KMS-11 (cell line): ENCODE measurements at regions not wholly inside any gene's neighbourhood (a gene's known extent, or its start where the extent isn't known, plus 50 kb on each side); places are given as distances from the start of the nearest gene placed in this dataset.

Experiments used
- H2AFZ ChIP-seq: fragments of 200-600 bp; sonication (generic); 2 replicates; pipeline ENCODE4 v1.6.1; 2016; ENCODE audit warnings: antibody characterized with exemption, mixed run types, low read depth
- H3K27ac ChIP-seq: fragments of 200-600 bp; sonication (generic); 2 replicates; pipeline ENCODE4 v1.6.1; 2016; ENCODE audit warnings: mild to moderate bottlenecking, mixed run types
- H3K27me3 ChIP-seq: fragments of 200-600 bp; sonication (generic); 2 replicates; pipeline ENCODE4 v1.6.1; 2017; ENCODE audit warnings: mild to moderate bottlenecking, low read depth, mixed run types, moderate library complexity; ENCODE audit not compliant: insufficient read depth
- H3K36me3 ChIP-seq: fragments of 200-600 bp; sonication (generic); 2 replicates; pipeline ENCODE4 v1.6.1; 2017; ENCODE audit warnings: mild to moderate bottlenecking, mixed run types; ENCODE audit not compliant: insufficient read depth
- H3K4me1 ChIP-seq: fragments of 200-600 bp; sonication (generic); 2 replicates; pipeline ENCODE4 v1.6.1; 2016; ENCODE audit warnings: mild to moderate bottlenecking, low read depth, mixed run types; ENCODE audit not compliant: poor library complexity, severe bottlenecking
- H3K4me2 ChIP-seq: fragments of 200-600 bp; sonication (generic); 2 replicates; pipeline ENCODE4 v1.7.0; 2016; ENCODE audit warnings: mild to moderate bottlenecking, mixed run types
- H3K4me3 ChIP-seq: fragments of 200-600 bp; sonication (generic); IDR thresholded peaks from 2 replicates; pipeline ENCODE4 v1.6.1; 2017; ENCODE audit warnings: low read depth, low read length, mixed read lengths; ENCODE audit not compliant: insufficient read depth
- H3K79me2 ChIP-seq: fragments of 200-600 bp; sonication (generic); 2 replicates; pipeline ENCODE4 v1.6.1; 2016; ENCODE audit warnings: low read depth, mixed run types; ENCODE audit not compliant: insufficient read depth
- H3K9ac ChIP-seq: fragments of 200-600 bp; sonication (generic); 2 replicates; pipeline ENCODE4 v1.6.1; 2016; ENCODE audit warnings: mild to moderate bottlenecking, mixed run types
- H4K20me1 ChIP-seq: fragments of 200-600 bp; sonication (generic); 2 replicates; pipeline ENCODE4 v1.6.1; 2016; ENCODE audit warnings: mild to moderate bottlenecking, mixed run types; ENCODE audit not compliant: insufficient read depth
- TF ChIP-seq, protein P1 (sequence below): fragments of 200-600 bp; sonication (generic); conservative IDR thresholded peaks from 2 replicates; pipeline ENCODE4 v1.6.1; 2017; ENCODE audit warnings: low read depth, mild to moderate bottlenecking, antibody characterized with exemption, low read length, moderate library complexity, mixed read lengths

GRCh38 chr15:69887553-69887952, 210.2 kb downstream of the TLE3 start:
- Histone ChIP-seq H3K9ac (no peak overlapping the region), H3K36me3 (no peaks in the 10 kb centered on the region), H3K27ac (no peak overlapping the region), H3K27me3 (no peaks in the 10 kb centered on the region), H4K20me1 (no peaks in the 10 kb centered on the region), H3K4me1 (no peaks in the 10 kb centered on the region), H3K4me3 (no peak overlapping the region), H3K79me2 (no peaks in the 10 kb centered on the region), H2AFZ (no peak overlapping the region), H3K4me2 (no peak overlapping the region)
- TF ChIP-seq, protein P1, sequence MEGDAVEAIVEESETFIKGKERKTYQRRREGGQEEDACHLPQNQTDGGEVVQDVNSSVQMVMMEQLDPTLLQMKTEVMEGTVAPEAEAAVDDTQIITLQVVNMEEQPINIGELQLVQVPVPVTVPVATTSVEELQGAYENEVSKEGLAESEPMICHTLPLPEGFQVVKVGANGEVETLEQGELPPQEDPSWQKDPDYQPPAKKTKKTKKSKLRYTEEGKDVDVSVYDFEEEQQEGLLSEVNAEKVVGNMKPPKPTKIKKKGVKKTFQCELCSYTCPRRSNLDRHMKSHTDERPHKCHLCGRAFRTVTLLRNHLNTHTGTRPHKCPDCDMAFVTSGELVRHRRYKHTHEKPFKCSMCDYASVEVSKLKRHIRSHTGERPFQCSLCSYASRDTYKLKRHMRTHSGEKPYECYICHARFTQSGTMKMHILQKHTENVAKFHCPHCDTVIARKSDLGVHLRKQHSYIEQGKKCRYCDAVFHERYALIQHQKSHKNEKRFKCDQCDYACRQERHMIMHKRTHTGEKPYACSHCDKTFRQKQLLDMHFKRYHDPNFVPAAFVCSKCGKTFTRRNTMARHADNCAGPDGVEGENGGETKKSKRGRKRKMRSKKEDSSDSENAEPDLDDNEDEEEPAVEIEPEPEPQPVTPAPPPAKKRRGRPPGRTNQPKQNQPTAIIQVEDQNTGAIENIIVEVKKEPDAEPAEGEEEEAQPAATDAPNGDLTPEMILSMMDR = no peak

GRCh38 chr15:69888406-69888805, 209.3 kb downstream of the TLE3 start:
- TF ChIP-seq, protein P1 = no peak
- Histone ChIP-seq H4K20me1 (no peaks in the 10 kb centered on the region), H3K36me3 (no peaks in the 10 kb centered on the region), H3K27me3 (no peaks in the 10 kb centered on the region), H3K4me2 (no peak overlapping the region), H2AFZ (no peak overlapping the region), H3K79me2 (no peaks in the 10 kb centered on the region), H3K4me1 (no peaks in the 10 kb centered on the region), H3K27ac (no peak overlapping the region), H3K9ac (no peak overlapping the region), H3K4me3 (no peak overlapping the region)

- H4K20me1 ChIP-seq = no peaks in the 10 kb centered on the region
- TF ChIP-seq, protein P1 = no peak
- H3K9ac ChIP-seq = no peak overlapping the region
- H3K4me1 ChIP-seq = no peaks in the 10 kb centered on the region
- H2AFZ ChIP-seq = no peak overlapping the region
- H3K27ac ChIP-seq = no peak overlapping the region
- H3K36me3 ChIP-seq = no peaks in the 10 kb centered on the region
- no peaks in the 10 kb centered on the region for H3K79me2 ChIP-seq
- H3K4me3 ChIP-seq = no peak overlapping the region
- no peaks in the 10 kb centered on the region for H3K27me3 ChIP-seq
- no peak overlapping the region for H3K4me2 ChIP-seq
Measured at GRCh38 chr15:69891070-69891536, 206.6 kb downstream of the TLE3 start.

GRCh38 chr15:69891606-69892005, 206.1 kb downstream of the TLE3 start:
- no peaks in the 10 kb centered on the region for H3K79me2 ChIP-seq
- H3K4me3 ChIP-seq = no peak overlapping the region
- no peaks in the 10 kb centered on the region for H3K27me3 ChIP-seq
- H3K9ac ChIP-seq = no peak overlapping the region
- no peaks in the 10 kb centered on the region for H4K20me1 ChIP-seq
- no peaks in the 10 kb centered on the region for H3K36me3 ChIP-seq
- H3K27ac ChIP-seq = no peak overlapping the region
- TF ChIP-seq, protein P1 = no peak
- H2AFZ ChIP-seq = no peak overlapping the region
- no peaks in the 10 kb centered on the region for H3K4me1 ChIP-seq
- no peak overlapping the region for H3K4me2 ChIP-seq
